GM12878 (cell line): ENCODE measurements at regions not wholly inside any gene's neighbourhood (a gene's known extent, or its start where the extent isn't known, plus 50 kb on each side); places are given as distances from the start of the nearest gene placed in this dataset.

Source experiments
- ATAC-seq: fragments of 200-7000 bp; cut with Tn5 transposase; 3 replicates; pipeline ENCODE4 v1.9.1; 2020; ENCODE audit warnings: mild to moderate bottlenecking, moderate library complexity
- BruUV-seq: library from RNA; stranded (reverse); fragments of 400-500 nt; replicated peaks from 2 replicates; lab custom pipeline; 2021; lab: Mats Ljungman, UMichigan
- CTCF ChIA-PET: fragments of 300-600 bp; sonication (Branson Sonifier 250); formaldehyde crosslinking; extraction: SDS; loops from one replicate; lab custom pipeline; 2021; ENCODE audit warnings: inconsistent platforms; lab: Yijun Ruan, JAX
- POLR2A ChIA-PET: fragments of 350-600 bp; formaldehyde crosslinking; extraction: SDS; loops from one replicate; lab custom pipeline; 2021; ENCODE audit warnings: inconsistent platforms; lab: Charles Lee
- RAD21 ChIA-PET: fragments of 300-600 bp; sonication (Branson Sonifier 250); formaldehyde crosslinking; loops from one replicate; lab custom pipeline; 2023; ENCODE audit warnings: antibody characterized with exemption; ENCODE audit not compliant: unreplicated experiment; lab: Charles Lee
- SMC1A ChIA-PET: fragments of 300-600 bp; sonication (Branson Sonifier 250); formaldehyde crosslinking; loops from one replicate; lab custom pipeline; 2023; ENCODE audit not compliant: unreplicated experiment, uncharacterized antibody; lab: Charles Lee
- DNase-seq: peaks from one replicate; pipeline ENCODE4 v3.0.0-alpha.2; 2011; ENCODE audit warnings: low read depth, low spot score
- FAIRE-seq: peaks from 3 replicates; lab custom pipeline; 2011; peaks lifted over from hg19 to GRCh38; lab: Jason Lieb, UNC
- H2AFZ ChIP-seq: 2 replicates; pipeline ENCODE4 v1.6.0; 2011; ENCODE audit warnings: low read depth, low read length, control low read depth; ENCODE audit not compliant: control insufficient read depth
- H3K27ac ChIP-seq: 2 replicates; pipeline ENCODE4 v1.5.1; 2011; ENCODE audit warnings: control low read depth; ENCODE audit not compliant: control insufficient read depth, insufficient read depth
- H3K27me3 ChIP-seq, 2 experiments: replicated peaks in 1 of 2; 2 replicates each; pipeline versions ENCODE4 v1.6.0 to v1.6.1; 2011; ENCODE audit warnings: low read length in 1 of 2; ENCODE audit not compliant: control insufficient read depth in 2 of 2, insufficient read depth in 2 of 2
- H3K36me3 ChIP-seq, 2 experiments: 2 replicates each; pipeline ENCODE4 v1.5.1; 2011; ENCODE audit warnings: low read length in 1 of 2; ENCODE audit not compliant: control insufficient read depth in 2 of 2, insufficient read depth in 2 of 2
- H3K4me1 ChIP-seq: 2 replicates; pipeline ENCODE4 v1.6.1; 2011; ENCODE audit warnings: mild to moderate bottlenecking, low read length, moderate library complexity, mixed read lengths; ENCODE audit not compliant: control insufficient read depth, insufficient read depth
- H3K4me2 ChIP-seq: 2 replicates; pipeline ENCODE4 v1.6.0; 2011; ENCODE audit warnings: control low read depth; ENCODE audit not compliant: control insufficient read depth, insufficient read depth
- H3K4me3 ChIP-seq: fragments of 200-600 bp; sonication (generic); 2 replicates; pipeline ENCODE4 v1.5.1; 2016
- H3K79me2 ChIP-seq: 2 replicates; pipeline ENCODE4 v1.6.0; 2011; ENCODE audit warnings: low read length; ENCODE audit not compliant: control insufficient read depth, insufficient read depth
- H3K9ac ChIP-seq: 2 replicates; pipeline ENCODE4 v1.8.0; 2011; ENCODE audit warnings: low read length, control low read depth, mixed read lengths; ENCODE audit not compliant: control insufficient read depth, insufficient read depth
- H3K9me3 ChIP-seq: replicated peaks from 3 replicates; pipeline ENCODE4 v1.5.1; 2011; ENCODE audit warnings: mild to moderate bottlenecking, low read length; ENCODE audit not compliant: control insufficient read depth, insufficient read depth
- H4K20me1 ChIP-seq: 2 replicates; pipeline ENCODE4 v1.6.0; 2011; ENCODE audit not compliant: control insufficient read depth, insufficient read depth
- ATF2 ChIP-seq: IDR thresholded peaks from 2 replicates; pipeline ENCODE4 v1.6.1; 2012; ENCODE audit warnings: low read length, inconsistent platforms
- BACH1 ChIP-seq: fragments of 450-650 bp; IDR thresholded peaks from 2 replicates; pipeline ENCODE4 v1.6.1; 2017; ENCODE audit warnings: mild to moderate bottlenecking, borderline replicate concordance
- BCL11A ChIP-seq: IDR thresholded peaks from 2 replicates; pipeline ENCODE4 v1.6.1; 2011; ENCODE audit warnings: low read depth, low read length
- CBFB ChIP-seq: IDR thresholded peaks from 2 replicates; pipeline ENCODE4 v1.6.1; 2016; ENCODE audit warnings: antibody characterized with exemption, low read depth
- CREM ChIP-seq: IDR thresholded peaks from 2 replicates; pipeline ENCODE4 v1.6.1; 2014; ENCODE audit warnings: antibody characterized with exemption, low read depth
- ESRRA ChIP-seq: IDR thresholded peaks from 2 replicates; pipeline ENCODE4 v1.6.1; 2012; ENCODE audit warnings: mild to moderate bottlenecking, low read length, improper control_type of control experiment
- FOS ChIP-seq: IDR thresholded peaks from 3 replicates; pipeline ENCODE4 v1.6.1; 2011; ENCODE audit warnings: borderline replicate concordance; ENCODE audit not compliant: insufficient read length; ENCODE audit errors: extremely low read depth
- MTA2 ChIP-seq: fragments of 450-650 bp; IDR thresholded peaks from 2 replicates; pipeline ENCODE4 v1.6.1; 2016; ENCODE audit warnings: low read depth, mild to moderate bottlenecking, moderate library complexity
- NBN ChIP-seq: fragments of 450-650 bp; IDR thresholded peaks from 2 replicates; pipeline ENCODE4 v1.6.1; 2016
- NFYA ChIP-seq: IDR thresholded peaks from 2 replicates; pipeline ENCODE4 v1.6.1; 2011; ENCODE audit warnings: low read depth, mild to moderate bottlenecking, low read length, improper control_type of control experiment, borderline replicate concordance
- NRF1 ChIP-seq: conservative IDR thresholded peaks from 2 replicates; pipeline ENCODE4 v1.6.1; 2011; ENCODE audit warnings: mild to moderate bottlenecking, low read depth, low read length, improper control_type of control experiment
- POLR2A ChIP-seq: IDR thresholded peaks from 2 replicates; pipeline ENCODE4 v1.6.1; 2011; ENCODE audit warnings: low read depth, mild to moderate bottlenecking, low read length
- SMC3 ChIP-seq: IDR thresholded peaks from 2 replicates; pipeline ENCODE4 v1.6.1; 2011; ENCODE audit warnings: low read length, improper control_type of control experiment, borderline replicate concordance
- SPI1 ChIP-seq: IDR thresholded peaks from 2 replicates; pipeline ENCODE4 v1.6.1; 2011; ENCODE audit warnings: low read depth, mild to moderate bottlenecking, low read length, moderate library complexity, borderline replicate concordance; ENCODE audit not compliant: insufficient read depth
- SRF ChIP-seq, 2 experiments: IDR thresholded peaks; 2 replicates each; pipeline ENCODE4 v1.6.1; 2011; ENCODE audit warnings: low read depth in 2 of 2, low read length in 2 of 2, mild to moderate bottlenecking in 1 of 2, moderate library complexity in 1 of 2
- STAT3 ChIP-seq: IDR thresholded peaks from 2 replicates; pipeline ENCODE4 v1.6.1; 2011; ENCODE audit warnings: low read depth, low read length, improper control_type of control experiment
- TAF1 ChIP-seq: IDR thresholded peaks from 2 replicates; pipeline ENCODE4 v1.6.1; 2011; ENCODE audit warnings: mild to moderate bottlenecking, low read depth, low read length, borderline replicate concordance
- WGBS: methylation state at CpG from one replicate; pipeline ENCODE4 v1.1.6; 2016; ENCODE audit warnings: low lambda C conversion rate; ENCODE audit not compliant: insufficient replicate concordance, insufficient coverage; ENCODE audit errors: missing lambda C conversion rate; 5-methylcytosine and 5-hydroxymethylcytosine counted together
- in situ Hi-C: fragments of 300-500 bp; cut with MboI; formaldehyde crosslinking; loops from 9 replicates; pipeline ENCODE4 v1.14.3; 2018; ENCODE audit warnings: mixed read lengths
- intact Hi-C: fragments of 100-400 bp; cut with micrococcal nuclease; formaldehyde crosslinking; loops from one replicate; pipeline ENCODE4 v1.14.2; 2022; ENCODE audit not compliant: unreplicated experiment
- TF ChIP-seq, protein P1 (sequence below): fragments of 450-650 bp; conservative IDR thresholded peaks from 2 replicates; pipeline ENCODE4 v1.6.1; 2017; ENCODE audit warnings: mild to moderate bottlenecking, moderate library complexity

DNA sequence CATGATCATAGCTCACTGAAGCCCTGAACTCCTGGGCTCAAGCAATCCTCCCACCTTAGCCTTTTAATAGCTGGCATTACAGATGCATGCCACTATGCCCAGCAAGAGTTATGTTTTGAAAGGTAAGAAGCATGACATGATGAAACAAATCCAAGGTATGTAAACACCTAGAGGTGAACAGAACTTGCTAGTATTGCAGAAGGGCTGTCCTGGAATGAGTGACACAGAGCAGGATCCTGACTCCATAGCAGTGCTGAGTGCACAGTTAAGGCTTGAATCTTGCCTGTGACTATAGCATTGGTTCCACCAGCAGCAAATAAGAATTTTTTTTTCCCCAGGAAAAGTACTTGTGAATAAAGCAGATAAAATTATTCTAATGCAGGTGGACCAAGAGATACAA lies 309.5 kb downstream of the PIK3C3 start:
- in situ Hi-C loops: no loop called here
- H3K27ac ChIP-seq: no peak overlapping the region
- SMC1A ChIA-PET: interaction anchor here (0.8 to 1.5 kb wide), 2 partner anchors 10 to 150 kb away, joined by 3 to 4 read pairs; no protein-coding TSS in a partner anchor
- no peak for FAIRE-seq
- ATAC-seq: no peak
- no peak overlapping the region for H3K9ac ChIP-seq
- no peak overlapping the region for H3K4me3 ChIP-seq
- POLR2A ChIA-PET: no interaction called here
- no peaks in the 10 kb centered on the region for H3K4me1 ChIP-seq
- H3K36me3 ChIP-seq: no peaks in the 10 kb centered on the region
- no peaks in the 10 kb centered on the region for H3K79me2 ChIP-seq
- no peaks in the 10 kb centered on the region; a peak in 1 of 4 replicates for H3K27me3 ChIP-seq
- H3K9me3 ChIP-seq: no peaks in the 10 kb centered on the region
- DNase-seq: no peak
- H4K20me1 ChIP-seq: no peaks in the 10 kb centered on the region
- BruUV-seq: no TSS peak
- H3K4me2 ChIP-seq: no peak overlapping the region
- RAD21 ChIA-PET: no interaction called here
- H2AFZ ChIP-seq: no peak overlapping the region
- TF ChIP-seq FOS: no peak
- no peak for TF ChIP-seq NFYA
- no peak for TF ChIP-seq SRF (IDR thresholded peaks at IDR 0.05; ENCODE audit: low read depth in 2 of 2, low read length in 2 of 2)
- no peak for TF ChIP-seq ESRRA
- no peak for TF ChIP-seq NBN
- no peak for TF ChIP-seq SMC3
- no peak for TF ChIP-seq BACH1
- intact Hi-C loops: no loop called here
- CTCF ChIA-PET: interaction anchor here (1.8 kb wide), 1 partner anchor 10 kb away, joined by 5 read pairs; no protein-coding TSS in a partner anchor

DNA sequence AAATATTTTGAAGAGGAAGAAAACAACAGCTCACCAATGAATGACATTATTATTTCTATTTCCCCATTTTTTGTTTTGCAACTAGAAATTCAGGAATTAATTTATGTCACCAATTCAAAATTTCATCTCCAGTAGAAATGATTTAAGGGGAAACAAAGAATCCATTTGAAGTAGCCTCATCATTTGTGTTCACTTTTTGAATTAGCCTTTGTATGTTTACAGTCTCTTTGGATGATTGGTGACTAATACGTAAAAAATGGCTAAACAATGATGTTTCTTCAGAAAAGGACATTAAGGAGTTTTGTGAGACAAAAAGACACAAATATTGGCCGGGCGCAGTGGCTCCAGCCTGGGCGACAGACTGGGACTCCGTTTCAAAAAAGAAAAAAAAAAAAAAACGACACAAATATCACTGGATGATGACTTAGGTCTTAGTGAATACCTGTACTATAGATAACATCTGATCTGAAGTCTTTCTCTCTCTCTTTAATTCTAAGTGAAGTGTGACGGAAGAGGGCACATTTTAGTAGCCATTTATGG lies 313.2 kb downstream of the PIK3C3 start:
- ChIA-PET RAD21 (interaction anchor here (1.4 kb wide), 1 partner anchor 7 kb away, joined by 3 read pairs; no protein-coding TSS in a partner anchor), CTCF (interaction anchor here (1.8 kb wide), 1 partner anchor 39 kb away, joined by 5 read pairs; no protein-coding TSS in a partner anchor), POLR2A (no interaction called here), SMC1A (interaction anchor here (1.0 to 4.7 kb wide), 5 partner anchors 13 to 153 kb away, joined by 3 to 27 read pairs (median 4); no protein-coding TSS in a partner anchor)
- no TSS peak for BruUV-seq
- Histone ChIP-seq H3K4me1 (no peaks in the 10 kb centered on the region), H4K20me1 (no peaks in the 10 kb centered on the region), H2AFZ (no peak overlapping the region), H3K79me2 (no peaks in the 10 kb centered on the region), H3K27me3 (no peaks in the 10 kb centered on the region), H3K9ac (no peak overlapping the region), H3K36me3 (no peaks in the 10 kb centered on the region), H3K4me3 (no peak overlapping the region), H3K27ac (no peak overlapping the region), H3K9me3 (no peaks in the 10 kb centered on the region), H3K4me2 (no peak overlapping the region)
- in situ Hi-C loops (no loop called here), intact Hi-C loops (no loop called here)
- no peak for ATAC-seq
- DNase-seq: no peak
- WGBS: 33% methylated on average over 7 of the region's 7 CpGs
- no peak for FAIRE-seq
- TF ChIP-seq CBFB (no peak), SRF (IDR thresholded peaks at IDR 0.05; ENCODE audit: low read depth in 2 of 2, low read length in 2 of 2) (no peak), POLR2A (no peak), MTA2 (no peak), STAT3 (no peak), TAF1 (no peak), NRF1 (no peak), CREM (no peak), SPI1 (no peak), ATF2 (no peak), BCL11A (no peak)
- TF ChIP-seq, protein P1, sequence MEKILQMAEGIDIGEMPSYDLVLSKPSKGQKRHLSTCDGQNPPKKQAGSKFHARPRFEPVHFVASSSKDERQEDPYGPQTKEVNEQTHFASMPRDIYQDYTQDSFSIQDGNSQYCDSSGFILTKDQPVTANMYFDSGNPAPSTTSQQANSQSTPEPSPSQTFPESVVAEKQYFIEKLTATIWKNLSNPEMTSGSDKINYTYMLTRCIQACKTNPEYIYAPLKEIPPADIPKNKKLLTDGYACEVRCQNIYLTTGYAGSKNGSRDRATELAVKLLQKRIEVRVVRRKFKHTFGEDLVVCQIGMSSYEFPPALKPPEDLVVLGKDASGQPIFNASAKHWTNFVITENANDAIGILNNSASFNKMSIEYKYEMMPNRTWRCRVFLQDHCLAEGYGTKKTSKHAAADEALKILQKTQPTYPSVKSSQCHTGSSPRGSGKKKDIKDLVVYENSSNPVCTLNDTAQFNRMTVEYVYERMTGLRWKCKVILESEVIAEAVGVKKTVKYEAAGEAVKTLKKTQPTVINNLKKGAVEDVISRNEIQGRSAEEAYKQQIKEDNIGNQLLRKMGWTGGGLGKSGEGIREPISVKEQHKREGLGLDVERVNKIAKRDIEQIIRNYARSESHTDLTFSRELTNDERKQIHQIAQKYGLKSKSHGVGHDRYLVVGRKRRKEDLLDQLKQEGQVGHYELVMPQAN: no peak
